ENCODE measurements at regions not wholly inside any gene's neighbourhood (a gene's known extent, or its start where the extent isn't known, plus 50 kb on each side); places are given as distances from the start of the nearest gene placed in this dataset.

GRCh38 chr4:18111081-18111480 lies 89.5 kb upstream of the LCORL start:
- TF ChIP-seq, protein P1, sequence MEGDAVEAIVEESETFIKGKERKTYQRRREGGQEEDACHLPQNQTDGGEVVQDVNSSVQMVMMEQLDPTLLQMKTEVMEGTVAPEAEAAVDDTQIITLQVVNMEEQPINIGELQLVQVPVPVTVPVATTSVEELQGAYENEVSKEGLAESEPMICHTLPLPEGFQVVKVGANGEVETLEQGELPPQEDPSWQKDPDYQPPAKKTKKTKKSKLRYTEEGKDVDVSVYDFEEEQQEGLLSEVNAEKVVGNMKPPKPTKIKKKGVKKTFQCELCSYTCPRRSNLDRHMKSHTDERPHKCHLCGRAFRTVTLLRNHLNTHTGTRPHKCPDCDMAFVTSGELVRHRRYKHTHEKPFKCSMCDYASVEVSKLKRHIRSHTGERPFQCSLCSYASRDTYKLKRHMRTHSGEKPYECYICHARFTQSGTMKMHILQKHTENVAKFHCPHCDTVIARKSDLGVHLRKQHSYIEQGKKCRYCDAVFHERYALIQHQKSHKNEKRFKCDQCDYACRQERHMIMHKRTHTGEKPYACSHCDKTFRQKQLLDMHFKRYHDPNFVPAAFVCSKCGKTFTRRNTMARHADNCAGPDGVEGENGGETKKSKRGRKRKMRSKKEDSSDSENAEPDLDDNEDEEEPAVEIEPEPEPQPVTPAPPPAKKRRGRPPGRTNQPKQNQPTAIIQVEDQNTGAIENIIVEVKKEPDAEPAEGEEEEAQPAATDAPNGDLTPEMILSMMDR (IDR thresholded peaks at IDR 0.05): no peak
- TF ChIP-seq POLR2A (IDR thresholded peaks at IDR 0.05) (no peak), EP300 (IDR thresholded peaks at IDR 0.05) (no peak)
